NCI-H526 (cell line): ENCODE measurements at regions not wholly inside any gene's neighbourhood (a gene's known extent, or its start where the extent isn't known, plus 50 kb on each side); places are given as distances from the start of the nearest gene placed in this dataset.
A peak's percentile ranks its signal among the peaks of the same experiment; 100 is the strongest.

Experiments used
- DNase-seq, 2 experiments: peaks; one replicate each; lab custom pipeline; 2025; lab: John Stamatoyannopoulos, UW

DNA sequence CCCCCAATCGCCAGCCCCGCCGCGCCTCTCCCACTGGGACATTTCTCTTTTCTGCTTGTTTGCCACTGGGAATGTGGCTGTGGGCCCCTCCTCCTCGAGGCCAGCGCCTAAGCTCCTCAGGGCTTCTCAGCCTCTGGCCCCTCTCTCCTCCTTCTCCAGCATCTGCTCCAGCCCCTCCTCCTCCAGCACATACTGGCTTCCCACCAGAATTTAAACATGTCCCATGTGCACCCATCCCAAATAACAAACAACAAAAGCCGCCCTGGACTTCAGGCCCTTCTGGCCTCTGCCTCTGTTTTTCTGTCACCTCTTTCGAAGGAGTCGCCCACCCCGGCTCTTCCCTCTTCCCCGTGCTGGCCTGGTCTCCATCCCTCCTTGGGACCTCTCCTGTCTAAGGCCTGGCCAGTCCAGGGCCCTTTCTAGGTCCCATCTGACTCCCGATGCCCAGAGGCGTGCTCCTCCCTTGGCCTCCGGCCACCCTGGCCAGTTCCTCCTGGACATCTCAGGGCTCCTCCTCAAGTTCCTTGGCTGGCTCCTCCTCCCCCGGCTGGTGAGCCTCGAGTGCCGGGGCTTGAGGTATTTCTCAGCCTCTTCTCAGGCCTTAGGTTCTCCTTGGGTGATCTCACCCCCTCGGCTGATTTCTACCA, 94.6 kb upstream of the SLC6A6 start:
- DNase-seq, result no peak

DNA sequence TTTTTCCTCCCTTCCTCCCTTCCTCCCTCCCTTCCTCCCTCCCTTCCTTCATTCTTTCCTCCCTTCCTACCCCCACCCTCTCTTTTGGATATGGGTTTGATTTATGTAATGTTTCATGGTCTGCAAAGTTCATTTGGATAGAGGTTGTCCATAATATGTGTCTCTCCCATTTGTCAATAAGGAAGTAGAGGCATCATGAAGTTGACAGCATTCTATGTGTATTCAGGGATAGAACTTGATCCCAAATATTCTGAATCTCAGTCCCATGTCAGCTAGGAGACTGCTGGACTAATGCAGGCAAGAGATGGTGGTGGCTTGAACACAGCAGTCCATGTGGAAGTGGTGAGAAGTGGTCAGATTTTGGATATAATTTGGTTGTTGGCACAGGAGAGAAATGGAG, 90.7 kb upstream of the SLC6A6 start:
- DNase-seq, result no peak

- no peak for DNase-seq
Observed at GRCh38 chr3:14312375-14312774, 90.0 kb upstream of the SLC6A6 start.

GRCh38 chr3:14317057-14317553, 85.3 kb upstream of the SLC6A6 start:
- DNase-seq, result no peak

DNA sequence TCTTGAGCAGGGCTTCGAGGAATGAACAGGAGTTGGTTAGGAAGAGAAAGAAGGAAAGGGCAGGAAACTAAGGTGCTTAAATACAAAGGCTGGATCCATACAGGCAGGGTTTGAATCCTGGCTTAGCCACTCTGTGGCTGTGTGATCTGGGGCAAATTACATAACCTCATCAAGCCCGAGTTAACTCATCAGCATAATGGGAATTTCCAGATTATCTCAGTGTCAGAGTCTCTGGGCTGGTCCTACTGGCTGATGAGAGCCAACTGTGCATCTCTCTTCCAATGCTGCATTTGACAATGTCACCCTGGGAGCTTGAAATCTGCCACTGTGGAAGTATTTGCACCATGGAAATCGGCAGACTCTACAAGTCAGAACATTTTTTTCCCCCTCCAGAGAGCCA, 83.8 kb upstream of the SLC6A6 start:
- no peak for DNase-seq

GRCh38 chr3:14319654-14320182, 82.7 kb upstream of the SLC6A6 start:
- DNase-seq, result peak; percentile 57 to 75

DNA sequence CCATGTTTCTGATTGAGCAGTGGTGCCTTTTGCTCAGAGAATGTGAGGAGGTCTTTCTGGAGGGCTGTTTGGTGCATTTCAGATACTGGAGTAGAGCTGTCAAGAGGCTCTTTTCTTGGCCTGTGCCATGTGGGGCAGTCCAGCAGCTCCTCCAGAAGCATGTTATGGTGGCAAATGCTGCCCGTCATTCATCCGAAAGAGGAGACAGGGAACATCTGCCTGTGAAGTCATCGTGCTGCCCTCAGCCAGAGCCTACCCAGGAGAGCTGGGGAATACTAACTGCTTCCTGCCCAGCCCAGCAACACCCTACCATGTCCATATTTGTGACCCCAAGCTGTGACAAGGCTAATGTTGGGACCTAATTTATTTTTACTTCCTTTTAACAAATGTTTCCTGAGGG, 82.2 kb upstream of the SLC6A6 start:
- DNase-seq, result no peak

DNA sequence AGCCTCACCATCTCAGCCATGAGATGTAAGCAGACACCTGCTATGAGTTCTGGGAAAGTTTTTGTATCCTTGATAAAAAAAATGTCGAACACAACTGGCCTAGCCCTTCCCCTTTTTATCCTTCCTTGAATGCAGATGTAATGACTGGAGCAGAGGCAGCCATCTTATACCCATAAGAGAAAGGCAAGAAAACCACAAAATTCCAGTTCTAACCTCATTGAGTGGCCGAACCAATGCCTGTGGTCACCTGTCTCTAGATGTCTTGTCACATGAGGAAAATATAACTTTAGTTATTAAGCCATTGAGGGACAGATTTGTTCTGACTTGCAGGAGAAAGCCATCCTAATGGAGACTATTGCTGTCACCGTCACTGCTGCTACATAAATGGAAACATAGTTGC, 80.4 kb upstream of the SLC6A6 start:
- no peak for DNase-seq

- no peak for DNase-seq
Observed at GRCh38 chr3:14322667-14323295, 79.6 kb upstream of the SLC6A6 start.

DNA sequence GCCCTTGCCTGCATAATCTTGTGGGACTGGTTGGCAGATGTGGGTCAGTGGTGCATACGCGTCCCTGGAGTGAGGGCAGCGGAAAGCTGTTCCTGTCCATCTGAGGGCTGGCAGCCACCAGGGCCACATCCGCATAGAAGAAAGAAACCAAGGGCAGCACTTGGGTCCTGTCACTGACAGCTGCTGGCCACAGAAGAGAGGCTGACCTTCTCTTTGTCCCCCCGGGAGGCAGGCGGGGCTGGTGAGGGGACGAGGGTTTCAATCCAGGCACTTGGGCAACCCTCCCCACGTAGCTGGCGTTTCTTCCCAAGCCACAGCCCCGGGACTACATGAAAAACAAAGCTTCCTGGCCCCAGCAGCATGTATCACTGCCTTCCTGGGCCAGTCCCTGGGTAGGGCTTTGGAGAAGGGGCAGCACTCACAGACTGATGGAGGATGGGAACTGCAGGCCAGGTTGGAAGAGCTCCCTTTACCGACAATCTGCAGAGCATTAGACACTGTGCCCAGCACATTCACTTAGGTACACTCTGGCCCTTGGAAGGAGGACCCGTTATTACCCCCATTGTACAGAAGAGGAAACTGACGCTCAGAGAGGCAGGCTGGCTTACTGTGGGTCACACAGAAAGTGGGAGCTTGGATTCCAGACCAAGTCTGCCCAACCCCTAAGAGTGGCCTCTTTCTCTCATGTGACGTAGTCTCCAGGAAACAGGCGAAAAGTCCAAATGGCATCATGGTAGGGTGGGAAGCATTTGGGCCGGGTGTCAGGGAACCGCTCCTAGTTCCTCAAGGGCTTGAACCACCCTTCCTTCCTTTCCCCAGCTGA, 78.8 kb upstream of the SLC6A6 start:
- DNase-seq, result no peak

- no peak for DNase-seq
Observed at GRCh38 chr3:14324224-14324944, 78.0 kb upstream of the SLC6A6 start.

DNA sequence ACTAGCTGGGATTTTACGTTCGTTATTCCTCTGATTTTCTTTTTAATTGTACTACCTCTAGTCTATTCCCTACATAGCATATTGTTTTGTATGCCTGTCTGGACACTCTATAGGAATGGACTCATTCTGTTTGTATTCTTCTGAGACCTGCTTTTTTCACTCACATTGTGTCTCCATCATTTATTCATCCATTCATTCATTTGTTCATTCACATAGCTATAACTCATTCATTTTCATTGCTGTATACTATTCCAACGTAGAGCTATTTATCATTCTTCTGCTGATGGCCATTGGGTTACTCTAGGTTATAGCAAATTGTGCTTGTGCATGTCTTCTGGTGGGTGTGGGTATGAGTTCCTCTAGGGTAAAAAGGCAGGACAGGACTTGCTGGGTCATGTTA, 74.0 kb upstream of the SLC6A6 start:
- no peak for DNase-seq

DNA sequence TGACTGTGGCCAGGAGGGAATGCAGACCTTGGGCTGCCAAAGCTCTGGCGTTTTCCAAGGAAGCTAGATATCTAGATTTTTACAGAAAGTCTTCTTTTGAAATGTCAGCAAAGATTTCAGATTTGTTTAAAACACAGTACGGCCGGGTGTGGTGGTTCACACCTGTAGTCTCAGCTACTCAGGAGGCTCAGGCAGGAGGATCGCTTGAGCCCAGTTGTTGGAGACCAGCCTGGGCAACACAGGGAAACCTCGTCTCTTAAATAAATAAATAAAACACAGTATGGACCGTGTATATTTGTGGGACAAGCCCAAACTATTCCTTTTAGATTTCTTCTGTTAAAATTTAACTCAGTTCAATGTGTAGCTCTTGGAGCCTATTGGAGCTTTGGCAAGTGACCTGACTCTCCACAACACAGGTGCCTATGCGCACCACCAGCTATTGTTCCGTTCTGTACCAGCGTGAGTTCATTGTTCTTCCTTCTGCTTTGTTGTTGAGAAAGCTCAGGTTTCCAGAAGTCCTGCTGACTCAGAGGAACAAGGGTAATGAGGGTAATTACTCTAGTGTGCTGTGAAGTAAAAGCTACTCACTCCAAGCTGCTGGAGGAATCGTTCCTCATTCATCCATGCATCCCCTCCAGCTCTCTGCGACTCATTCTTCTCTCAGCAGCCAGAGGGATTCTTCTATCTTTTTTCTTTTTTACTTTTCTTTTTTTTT, 73.1 kb upstream of the SLC6A6 start:
- DNase-seq, result peak in 1 of 2 experiments; percentile 11

- no peak for DNase-seq
Observed at GRCh38 chr3:14329842-14330241, 72.6 kb upstream of the SLC6A6 start.

DNA sequence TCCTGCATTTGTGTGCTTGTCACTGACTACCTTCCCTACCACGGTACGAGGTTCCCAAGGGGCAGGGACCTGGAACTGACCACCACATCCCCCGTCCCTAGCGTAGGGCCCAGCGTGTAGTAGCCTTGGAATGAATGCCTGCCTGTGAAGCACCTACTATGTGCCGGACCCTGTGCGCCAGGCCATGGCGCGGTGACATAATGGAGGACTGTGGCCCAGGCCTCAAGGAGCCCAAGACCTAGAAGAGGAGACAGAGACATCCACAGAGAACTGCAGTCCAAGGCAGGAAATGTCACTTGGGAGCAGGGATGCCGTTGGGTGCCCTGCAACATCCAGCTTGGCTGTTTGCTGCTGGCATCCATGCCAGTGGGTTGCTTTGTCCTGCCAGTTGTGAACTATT, 71.9 kb upstream of the SLC6A6 start:
- no peak for DNase-seq

DNA sequence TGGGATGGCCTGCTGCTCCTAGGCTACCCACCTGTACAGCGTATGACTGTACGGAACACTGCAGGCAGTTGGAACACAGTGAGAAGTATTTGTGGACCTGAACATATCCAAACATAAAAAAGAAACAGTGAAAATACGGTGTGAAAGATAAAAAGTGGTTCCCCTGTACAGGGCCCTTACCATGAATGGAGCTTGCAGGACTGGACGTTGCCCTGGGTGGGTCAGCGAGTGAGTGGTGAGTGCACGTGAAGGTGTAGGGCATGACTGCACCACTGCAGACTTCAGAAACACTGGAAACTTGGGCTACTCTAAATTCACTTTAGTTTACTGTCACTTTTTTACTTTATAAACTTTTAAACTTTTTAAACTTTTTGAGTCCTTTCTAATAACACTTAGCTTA, 71.2 kb upstream of the SLC6A6 start:
- no peak for DNase-seq

- DNase-seq, result no peak
Observed at GRCh38 chr3:14332392-14332791, 70.0 kb upstream of the SLC6A6 start.

- DNase-seq, result no peak
Observed at GRCh38 chr3:14333215-14333614, 69.2 kb upstream of the SLC6A6 start.

DNA sequence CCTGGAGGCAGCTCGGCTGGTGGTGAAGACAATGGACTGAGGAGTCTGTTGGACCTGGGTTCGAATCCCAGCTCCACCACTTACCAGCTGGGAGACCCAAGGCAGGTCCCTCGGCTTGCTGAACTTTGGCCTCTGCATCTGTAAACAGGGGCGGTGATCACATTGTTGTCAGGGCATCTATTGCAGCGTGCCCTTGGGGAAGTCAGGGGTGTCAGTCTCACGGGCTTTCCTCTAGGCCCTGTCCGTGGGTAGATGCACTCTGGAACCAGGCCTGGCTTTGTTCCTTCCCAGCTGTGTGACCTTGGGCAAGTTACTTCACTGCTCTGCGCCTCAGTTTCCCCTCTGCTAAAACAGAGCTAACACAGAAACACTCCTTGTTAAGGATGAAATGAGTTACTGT, 68.8 kb upstream of the SLC6A6 start:
- no peak for DNase-seq

- DNase-seq, result no peak
Observed at GRCh38 chr3:14334136-14334535, 68.3 kb upstream of the SLC6A6 start.

- DNase-seq, result no peak
Observed at GRCh38 chr3:14334936-14335335, 67.5 kb upstream of the SLC6A6 start.
